ENCODE measurements at regions not wholly inside any gene's neighbourhood (a gene's known extent, or its start where the extent isn't known, plus 50 kb on each side); places are given as distances from the start of the nearest gene placed in this dataset.
"Not testable (repeated sequence)": the region's sequence is repeated elsewhere in the genome, so short reads cannot be mapped to it uniquely, and the experiment has no call there.

GRCh38 chrX:3920424-3921017 lies 207.1 kb upstream of the PRKX start:
- H3K4me1 ChIP-seq (ENCODE audit: insufficient read depth, low read length); H3K36me3 ChIP-seq (ENCODE audit: insufficient read depth, low read length); H4K20me1 ChIP-seq (ENCODE audit: insufficient read depth, low read length); H3K9ac ChIP-seq (ENCODE audit: low read length); H3K4me3 Mint-ChIP-seq (ENCODE audit: unreplicated experiment); H3K9me3 ChIP-seq (ENCODE audit: insufficient read depth, low read depth, low read length); H2AFZ ChIP-seq (ENCODE audit: low read depth, low read length); H3K27ac Mint-ChIP-seq (ENCODE audit: unreplicated experiment); H3K4me2 ChIP-seq (ENCODE audit: low read length); DNase-seq (ENCODE audit: low read depth); H3K9me3 Mint-ChIP-seq (ENCODE audit: unreplicated experiment); H3K4me1 Mint-ChIP-seq (ENCODE audit: low read depth, unreplicated experiment); H3K27me3 ChIP-seq (ENCODE audit: insufficient read depth, low read length); H3K79me2 ChIP-seq (ENCODE audit: insufficient read depth, low read length); H3K27me3 Mint-ChIP-seq (ENCODE audit: low read depth, unreplicated experiment); H3K27ac ChIP-seq (ENCODE audit: low read depth, low read length); FAIRE-seq; H3K4me3 ChIP-seq (ENCODE audit: insufficient read depth, low read depth, low read length); H3K36me3 Mint-ChIP-seq (ENCODE audit: low read depth, unreplicated experiment): not testable (repeated sequence)

GRCh38 chrX:3919668-3920423 lies 206.4 kb upstream of the PRKX start:
- not testable (repeated sequence) for FAIRE-seq; H3K79me2 ChIP-seq (ENCODE audit: insufficient read depth, low read length); H3K27ac Mint-ChIP-seq (ENCODE audit: unreplicated experiment)

DNA sequence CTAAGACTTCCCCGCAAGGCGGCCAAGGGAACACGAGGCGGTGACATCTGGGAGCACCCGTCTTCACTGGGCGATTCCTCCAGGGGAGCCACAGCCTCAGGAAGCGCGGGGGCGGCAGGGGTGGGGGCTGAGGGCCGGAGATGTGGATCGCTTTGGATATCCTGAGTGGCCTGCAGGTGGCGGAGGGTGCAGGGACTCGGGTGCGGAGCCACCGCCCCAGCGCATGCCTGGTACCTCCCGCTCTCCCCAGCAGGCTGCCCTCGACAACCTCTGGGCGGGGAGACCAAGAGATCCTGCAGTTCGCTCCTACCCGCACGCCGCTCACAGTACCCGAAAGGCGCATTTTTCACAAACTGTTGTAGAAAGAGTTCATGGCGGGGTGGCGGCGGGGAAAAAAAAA lies 201.4 kb upstream of the PRKX start:
- H3K79me2 ChIP-seq (ENCODE audit: insufficient read depth, low read length); H3K9ac ChIP-seq (ENCODE audit: low read length); H2AFZ ChIP-seq (ENCODE audit: low read depth, low read length); FAIRE-seq; H3K4me3 ChIP-seq (ENCODE audit: insufficient read depth, low read depth, low read length); H3K27ac ChIP-seq (ENCODE audit: low read depth, low read length); H3K4me2 ChIP-seq (ENCODE audit: low read length); H3K27me3 ChIP-seq (ENCODE audit: insufficient read depth, low read length); H3K27ac Mint-ChIP-seq (ENCODE audit: unreplicated experiment); H3K4me1 Mint-ChIP-seq (ENCODE audit: low read depth, unreplicated experiment); H3K36me3 Mint-ChIP-seq (ENCODE audit: low read depth, unreplicated experiment); H3K36me3 ChIP-seq (ENCODE audit: insufficient read depth, low read length); H3K9me3 Mint-ChIP-seq (ENCODE audit: unreplicated experiment); H4K20me1 ChIP-seq (ENCODE audit: insufficient read depth, low read length); DNase-seq (ENCODE audit: low read depth); H3K4me3 Mint-ChIP-seq (ENCODE audit: unreplicated experiment); H3K4me1 ChIP-seq (ENCODE audit: insufficient read depth, low read length); H3K9me3 ChIP-seq (ENCODE audit: insufficient read depth, low read depth, low read length); H3K27me3 Mint-ChIP-seq (ENCODE audit: low read depth, unreplicated experiment): not testable (repeated sequence)

More at GRCh38 chrX:3919668-3920423, 206.4 kb upstream of the PRKX start:
- not testable (repeated sequence) for DNase-seq (ENCODE audit: low read depth); H3K9ac ChIP-seq (ENCODE audit: low read length); H3K9me3 Mint-ChIP-seq (ENCODE audit: unreplicated experiment); H3K4me3 Mint-ChIP-seq (ENCODE audit: unreplicated experiment); H3K4me1 ChIP-seq (ENCODE audit: insufficient read depth, low read length); H3K27me3 Mint-ChIP-seq (ENCODE audit: low read depth, unreplicated experiment); H3K36me3 Mint-ChIP-seq (ENCODE audit: low read depth, unreplicated experiment); H3K9me3 ChIP-seq (ENCODE audit: insufficient read depth, low read depth, low read length); H2AFZ ChIP-seq (ENCODE audit: low read depth, low read length); H4K20me1 ChIP-seq (ENCODE audit: insufficient read depth, low read length); H3K27ac ChIP-seq (ENCODE audit: low read depth, low read length); H3K4me1 Mint-ChIP-seq (ENCODE audit: low read depth, unreplicated experiment); H3K4me2 ChIP-seq (ENCODE audit: low read length); H3K27me3 ChIP-seq (ENCODE audit: insufficient read depth, low read length); H3K4me3 ChIP-seq (ENCODE audit: insufficient read depth, low read depth, low read length); H3K36me3 ChIP-seq (ENCODE audit: insufficient read depth, low read length)

GRCh38 chrX:3914059-3914458 lies 200.6 kb upstream of the PRKX start:
- not testable (repeated sequence) for H3K4me1 Mint-ChIP-seq (ENCODE audit: low read depth, unreplicated experiment); H3K27me3 ChIP-seq (ENCODE audit: insufficient read depth, low read length); H3K9me3 Mint-ChIP-seq (ENCODE audit: unreplicated experiment); H3K9ac ChIP-seq (ENCODE audit: low read length); H4K20me1 ChIP-seq (ENCODE audit: insufficient read depth, low read length); H2AFZ ChIP-seq (ENCODE audit: low read depth, low read length); H3K27me3 Mint-ChIP-seq (ENCODE audit: low read depth, unreplicated experiment); H3K4me3 Mint-ChIP-seq (ENCODE audit: unreplicated experiment); FAIRE-seq; H3K4me2 ChIP-seq (ENCODE audit: low read length); H3K36me3 ChIP-seq (ENCODE audit: insufficient read depth, low read length); H3K27ac Mint-ChIP-seq (ENCODE audit: unreplicated experiment); H3K9me3 ChIP-seq (ENCODE audit: insufficient read depth, low read depth, low read length); H3K36me3 Mint-ChIP-seq (ENCODE audit: low read depth, unreplicated experiment); H3K27ac ChIP-seq (ENCODE audit: low read depth, low read length); DNase-seq (ENCODE audit: low read depth); H3K79me2 ChIP-seq (ENCODE audit: insufficient read depth, low read length); H3K4me1 ChIP-seq (ENCODE audit: insufficient read depth, low read length); H3K4me3 ChIP-seq (ENCODE audit: insufficient read depth, low read depth, low read length)

DNA sequence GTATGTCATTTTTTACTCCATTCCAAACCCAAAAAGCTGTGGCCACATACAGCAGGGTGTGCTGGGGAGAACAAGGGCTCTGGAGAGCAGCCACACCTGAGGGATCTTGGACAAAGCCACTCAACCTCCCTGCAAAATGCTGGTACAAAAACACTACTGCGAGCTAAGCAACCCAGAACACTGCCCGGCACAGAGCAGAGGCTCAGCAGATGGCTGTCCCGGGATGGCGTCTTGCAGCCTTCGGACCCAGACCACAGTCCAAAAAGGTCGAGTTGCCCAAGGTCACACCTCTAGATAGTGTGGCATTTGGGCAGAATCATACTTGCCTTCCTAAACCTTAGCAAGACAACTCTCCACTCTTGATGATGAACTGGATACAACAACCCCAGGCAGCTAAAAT lies 197.6 kb upstream of the PRKX start:
- not testable (repeated sequence) for H2AFZ ChIP-seq (ENCODE audit: low read depth, low read length); H3K9me3 Mint-ChIP-seq (ENCODE audit: unreplicated experiment); DNase-seq (ENCODE audit: low read depth); H3K9ac ChIP-seq (ENCODE audit: low read length); H3K4me2 ChIP-seq (ENCODE audit: low read length); H3K9me3 ChIP-seq (ENCODE audit: insufficient read depth, low read depth, low read length); H3K36me3 ChIP-seq (ENCODE audit: insufficient read depth, low read length); H3K4me1 Mint-ChIP-seq (ENCODE audit: low read depth, unreplicated experiment); H3K4me1 ChIP-seq (ENCODE audit: insufficient read depth, low read length); H3K27ac ChIP-seq (ENCODE audit: low read depth, low read length); FAIRE-seq; H3K4me3 Mint-ChIP-seq (ENCODE audit: unreplicated experiment); H3K79me2 ChIP-seq (ENCODE audit: insufficient read depth, low read length); H3K27me3 ChIP-seq (ENCODE audit: insufficient read depth, low read length); H3K4me3 ChIP-seq (ENCODE audit: insufficient read depth, low read depth, low read length); H4K20me1 ChIP-seq (ENCODE audit: insufficient read depth, low read length); H3K36me3 Mint-ChIP-seq (ENCODE audit: low read depth, unreplicated experiment); H3K27me3 Mint-ChIP-seq (ENCODE audit: low read depth, unreplicated experiment); H3K27ac Mint-ChIP-seq (ENCODE audit: unreplicated experiment)

GRCh38 chrX:3910611-3911010 lies 197.2 kb upstream of the PRKX start:
- not testable (repeated sequence) for H3K27ac Mint-ChIP-seq (ENCODE audit: unreplicated experiment); FAIRE-seq; H3K36me3 Mint-ChIP-seq (ENCODE audit: low read depth, unreplicated experiment)

More at GRCh38 chrX:3910611-3911010, 197.2 kb upstream of the PRKX start:
- not testable (repeated sequence) for H3K27me3 ChIP-seq (ENCODE audit: insufficient read depth, low read length); H3K36me3 ChIP-seq (ENCODE audit: insufficient read depth, low read length); H3K9ac ChIP-seq (ENCODE audit: low read length); H3K27me3 Mint-ChIP-seq (ENCODE audit: low read depth, unreplicated experiment); H3K27ac ChIP-seq (ENCODE audit: low read depth, low read length); H3K4me2 ChIP-seq (ENCODE audit: low read length); DNase-seq (ENCODE audit: low read depth); H3K4me1 ChIP-seq (ENCODE audit: insufficient read depth, low read length); H3K9me3 Mint-ChIP-seq (ENCODE audit: unreplicated experiment); H3K4me3 ChIP-seq (ENCODE audit: insufficient read depth, low read depth, low read length); H3K79me2 ChIP-seq (ENCODE audit: insufficient read depth, low read length); H2AFZ ChIP-seq (ENCODE audit: low read depth, low read length); H3K4me3 Mint-ChIP-seq (ENCODE audit: unreplicated experiment); H3K9me3 ChIP-seq (ENCODE audit: insufficient read depth, low read depth, low read length); H4K20me1 ChIP-seq (ENCODE audit: insufficient read depth, low read length); H3K4me1 Mint-ChIP-seq (ENCODE audit: low read depth, unreplicated experiment)

All from astrocyte (in vitro differentiated cells and primary cell).